GM18520 (cell line): ENCODE measurements at regions not wholly inside any gene's neighbourhood (a gene's known extent, or its start where the extent isn't known, plus 50 kb on each side); places are given as distances from the start of the nearest gene placed in this dataset.
"Not testable (repeated sequence)": the region's sequence is repeated elsewhere in the genome, so short reads cannot be mapped to it uniquely, and the experiment has no call there.

ENCODE experiments used
- ATAC-seq: cut with Tn5 transposase; IDR thresholded peaks from one replicate; pipeline ENCODE4 v1.9.1; 2021; ENCODE audit not compliant: unreplicated experiment

DNA sequence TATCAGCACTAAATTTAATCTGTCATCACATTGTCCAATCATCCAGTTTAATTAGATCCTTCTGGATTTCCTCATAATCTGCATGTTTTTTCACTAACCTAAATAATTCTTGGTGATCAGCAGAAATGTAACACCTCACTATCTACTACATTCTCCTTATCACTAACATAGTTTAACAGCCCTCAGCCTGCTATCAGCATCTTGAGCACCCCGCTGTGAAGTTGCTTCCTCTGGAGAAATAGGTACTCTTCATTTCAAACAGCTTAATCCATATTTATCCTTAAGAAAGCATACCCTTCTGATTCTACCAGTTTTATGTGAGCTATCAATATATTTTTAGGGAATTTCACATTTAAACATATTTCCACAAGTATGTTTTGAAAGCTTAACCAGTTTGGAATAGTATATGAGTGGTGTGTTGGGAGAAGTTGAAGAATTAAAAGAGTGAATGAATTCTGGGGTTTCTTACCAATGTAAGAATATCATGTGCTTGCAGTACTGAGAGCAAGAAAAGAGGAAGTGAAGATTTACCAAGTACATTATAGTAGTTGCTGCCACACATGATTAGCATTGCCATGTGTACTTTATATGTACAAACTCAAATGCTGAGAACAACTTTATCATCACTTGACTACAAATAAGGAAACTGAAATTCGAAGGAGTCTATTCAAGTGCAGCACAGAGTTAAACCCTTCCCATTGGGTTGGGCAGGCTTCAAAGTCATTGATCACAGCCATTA, 771.1 kb upstream of the ADGRL4 start:
- peak; percentile 99 for ATAC-seq

DNA sequence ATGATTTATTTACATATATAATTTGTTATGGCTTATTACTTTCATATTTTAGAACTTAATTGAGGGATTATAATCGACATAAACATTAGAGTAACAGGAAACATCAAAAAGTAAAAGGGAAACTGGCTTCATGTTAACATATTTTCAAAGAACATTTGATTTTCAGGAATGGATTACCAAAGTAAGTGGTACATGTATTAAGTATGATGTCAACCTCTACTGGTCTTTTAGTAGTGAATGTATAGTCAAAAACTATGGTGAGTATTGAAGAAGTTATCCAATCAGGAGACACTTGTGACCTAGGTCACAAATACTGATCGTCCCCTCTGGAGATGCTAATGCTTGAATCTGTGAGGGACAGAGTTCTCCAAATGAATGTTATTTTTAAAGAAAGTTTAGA, 768.9 kb upstream of the ADGRL4 start:
- ATAC-seq, result no peak

DNA sequence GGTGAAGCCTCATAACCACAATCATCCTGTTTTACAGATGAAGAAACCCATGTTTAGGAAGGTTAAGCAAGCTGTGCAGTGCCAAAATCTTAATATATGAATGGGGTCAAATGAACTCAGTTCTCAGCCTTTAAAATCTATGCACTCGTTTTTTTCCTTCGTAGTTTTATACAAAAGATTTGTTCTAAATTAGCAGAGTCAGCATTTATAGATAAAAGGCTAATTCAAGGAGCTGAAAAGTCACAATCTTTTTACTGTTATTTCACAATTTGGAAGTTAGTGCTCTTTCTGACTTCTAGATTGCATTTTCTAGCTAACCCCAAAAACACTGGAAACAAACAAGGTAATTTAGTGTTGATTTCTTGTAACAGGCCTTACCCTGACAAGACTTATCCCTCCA, 766.9 kb upstream of the ADGRL4 start:
- ATAC-seq, result no peak

DNA sequence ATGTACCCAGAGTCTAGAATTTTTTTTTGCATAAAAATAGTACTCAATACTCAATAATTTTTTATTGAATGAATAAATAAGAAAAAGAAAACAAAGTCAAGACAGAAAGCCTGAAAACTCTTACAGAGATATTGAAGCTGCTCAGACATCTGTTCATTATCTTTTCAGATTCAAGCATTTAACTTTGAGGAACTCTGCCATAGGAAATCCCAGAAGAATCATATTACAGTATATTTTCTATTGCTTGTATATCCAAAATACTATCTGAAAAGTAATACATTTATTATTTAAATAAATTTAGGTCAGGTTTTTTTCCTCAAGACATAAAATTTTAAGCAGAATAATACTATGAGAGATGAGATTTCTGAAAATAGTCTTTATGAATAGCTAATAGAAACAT, 755.9 kb upstream of the ADGRL4 start:
- no peak for ATAC-seq

DNA sequence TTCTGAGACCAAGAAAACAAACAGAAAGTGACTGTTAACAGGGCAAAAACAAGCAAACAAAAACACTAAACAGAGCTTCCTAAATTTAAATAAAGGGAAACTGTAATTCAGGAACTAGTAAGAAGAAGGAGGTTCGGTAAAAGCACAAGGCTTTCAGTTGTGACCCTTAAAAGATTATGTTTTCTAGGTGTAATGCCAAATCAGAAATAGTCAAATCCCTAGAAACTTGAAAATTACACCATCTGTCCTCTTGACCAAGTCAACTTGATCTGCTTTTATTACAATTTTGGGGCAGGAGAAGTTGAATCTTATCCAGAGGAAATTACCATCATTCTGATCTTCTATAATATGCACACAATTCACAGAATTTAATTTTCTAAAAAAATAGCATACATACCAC, 754.0 kb upstream of the ADGRL4 start:
- no peak for ATAC-seq

DNA sequence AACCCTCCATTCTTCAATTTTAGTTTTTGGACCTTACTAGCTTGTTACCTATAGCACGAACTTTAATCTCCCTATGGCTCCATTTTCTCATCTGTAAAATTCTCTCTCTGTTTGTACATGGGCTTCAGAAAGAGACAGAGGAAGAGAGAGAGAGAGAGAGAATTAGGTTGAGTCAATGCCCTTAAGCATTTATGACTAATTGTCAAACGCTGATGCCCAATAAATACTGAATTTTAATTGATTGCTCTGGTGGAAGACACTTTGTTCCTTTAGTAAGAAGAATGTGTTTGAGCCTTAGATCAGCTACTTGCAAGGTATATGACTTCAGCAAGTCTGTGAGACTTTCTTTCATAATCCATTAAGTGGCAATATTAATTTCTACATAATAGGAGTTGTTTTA, 743.1 kb upstream of the ADGRL4 start:
- no peak for ATAC-seq

DNA sequence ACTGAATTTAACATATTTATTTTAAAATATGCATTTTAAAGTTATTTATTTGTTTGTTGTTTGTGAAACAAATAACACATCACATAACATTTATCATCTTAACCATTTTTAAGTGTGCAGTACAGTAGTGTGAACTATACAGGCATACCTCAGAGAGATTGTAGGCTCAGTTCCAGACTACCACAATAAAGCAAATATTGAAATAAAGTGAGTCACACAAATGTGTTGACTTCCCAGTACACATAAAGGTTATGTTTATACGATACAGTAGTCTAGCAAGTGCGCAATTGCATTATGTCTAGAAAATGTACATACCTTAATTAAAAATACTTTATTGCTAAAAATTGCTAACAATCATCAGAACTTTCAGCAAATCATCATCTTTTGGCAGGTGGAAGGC, 739.4 kb upstream of the ADGRL4 start:
- ATAC-seq, result no peak

DNA sequence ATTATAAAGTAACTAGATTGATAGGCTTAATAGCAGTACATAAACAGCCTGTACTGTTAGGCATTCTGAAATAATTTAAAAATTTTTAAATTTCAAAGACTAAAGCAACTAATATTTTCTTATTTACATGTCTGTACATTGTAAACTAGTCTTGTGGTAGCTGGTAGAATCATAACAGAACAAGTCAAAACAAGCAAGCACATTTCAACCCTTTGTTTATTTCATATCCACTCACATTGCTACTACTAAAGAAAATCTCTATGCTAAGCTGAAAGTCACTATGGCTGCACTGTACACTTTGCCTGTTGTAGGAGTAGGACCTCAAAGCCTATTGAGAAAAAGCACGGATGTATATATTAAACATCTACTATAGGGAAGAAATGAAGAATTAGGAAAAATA, 738.2 kb upstream of the ADGRL4 start:
- ATAC-seq, result no peak

DNA sequence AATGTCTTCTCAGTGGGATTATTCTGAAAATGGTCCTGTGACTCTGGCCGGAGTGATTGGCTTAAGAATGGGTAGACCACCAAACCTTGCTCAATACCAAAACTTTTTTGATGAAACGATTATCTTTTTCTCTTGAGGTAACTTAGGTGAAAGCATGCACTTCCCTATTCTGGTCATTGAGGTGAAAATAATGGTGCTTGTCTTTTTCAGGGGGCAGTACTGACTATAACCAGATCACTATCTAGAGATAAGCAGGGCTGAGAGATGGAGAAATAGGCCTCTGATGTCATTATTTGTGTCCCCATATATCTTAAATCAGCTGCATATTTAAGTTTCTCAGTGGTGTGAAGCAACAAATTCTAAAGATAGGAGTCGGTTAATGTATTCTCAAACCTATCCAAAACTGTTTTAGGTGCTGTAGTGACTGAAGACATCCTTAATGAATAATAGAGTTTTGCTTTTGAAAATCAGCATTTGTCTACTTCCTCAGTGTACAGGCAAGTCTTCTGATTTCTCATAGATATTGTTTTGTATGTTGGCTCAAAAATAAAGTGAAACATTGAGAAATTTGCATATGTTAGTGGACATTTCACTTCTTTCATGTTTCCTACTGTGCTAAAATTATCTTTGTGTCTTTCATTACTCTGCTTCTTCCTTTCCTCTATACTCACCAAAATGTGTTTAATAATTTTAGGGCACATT, 735.3 kb upstream of the ADGRL4 start:
- ATAC-seq, result peak; percentile 93

DNA sequence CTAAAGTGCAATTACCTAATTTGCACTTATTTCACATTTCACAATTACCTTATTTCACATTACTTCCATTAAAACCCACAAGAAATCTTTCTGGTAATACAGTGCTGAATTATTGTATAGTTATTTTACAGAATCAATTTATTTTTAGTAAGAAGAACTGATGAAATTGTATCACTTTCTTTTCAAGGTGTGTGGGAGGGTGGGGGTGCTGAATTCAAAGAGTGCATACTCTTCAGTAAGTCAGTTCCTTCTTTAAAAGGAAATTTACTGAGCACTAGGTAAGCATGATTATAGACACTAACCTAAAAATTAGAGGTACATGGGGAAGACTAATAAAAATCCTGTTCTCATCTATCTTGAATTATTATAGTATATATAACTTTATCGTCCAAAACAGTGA, 731.6 kb upstream of the ADGRL4 start:
- no peak for ATAC-seq

DNA sequence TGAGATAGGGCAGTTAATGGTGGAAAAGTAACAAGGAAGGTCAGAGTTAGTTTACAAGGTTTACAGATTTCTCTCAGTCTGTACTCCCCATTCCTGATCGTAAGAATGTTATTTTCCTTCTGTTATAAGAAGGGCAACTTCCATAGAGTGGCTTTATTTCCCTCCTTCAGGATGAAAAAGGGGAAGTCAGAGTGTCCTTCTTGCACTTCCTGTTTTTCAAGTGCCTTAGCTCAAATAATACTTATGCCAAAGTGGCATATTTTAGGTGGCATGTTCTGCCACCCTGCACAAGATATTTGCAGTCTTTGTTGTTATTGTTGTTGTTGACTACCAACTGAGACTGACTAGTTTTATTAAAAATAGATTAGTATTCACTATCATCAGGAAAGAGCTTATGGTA, 730.7 kb upstream of the ADGRL4 start:
- no peak for ATAC-seq

DNA sequence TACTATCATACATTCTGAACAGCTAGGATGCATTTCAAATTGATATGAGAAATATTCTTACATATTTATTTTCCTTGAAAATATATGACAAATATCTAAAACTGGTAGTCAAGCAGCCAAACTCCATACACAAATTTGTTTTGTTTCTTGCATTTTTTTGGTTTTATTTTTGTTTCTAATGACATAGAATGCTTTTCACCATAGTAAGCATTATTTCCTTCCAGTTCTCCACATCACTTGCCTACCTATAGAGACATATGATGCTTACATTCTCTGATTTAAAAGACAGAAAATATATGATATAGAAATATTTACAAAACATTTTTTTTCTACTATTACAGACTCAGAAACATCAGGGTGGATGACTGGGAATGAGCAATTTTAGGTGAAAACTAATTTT, 726.4 kb upstream of the ADGRL4 start:
- no peak for ATAC-seq

DNA sequence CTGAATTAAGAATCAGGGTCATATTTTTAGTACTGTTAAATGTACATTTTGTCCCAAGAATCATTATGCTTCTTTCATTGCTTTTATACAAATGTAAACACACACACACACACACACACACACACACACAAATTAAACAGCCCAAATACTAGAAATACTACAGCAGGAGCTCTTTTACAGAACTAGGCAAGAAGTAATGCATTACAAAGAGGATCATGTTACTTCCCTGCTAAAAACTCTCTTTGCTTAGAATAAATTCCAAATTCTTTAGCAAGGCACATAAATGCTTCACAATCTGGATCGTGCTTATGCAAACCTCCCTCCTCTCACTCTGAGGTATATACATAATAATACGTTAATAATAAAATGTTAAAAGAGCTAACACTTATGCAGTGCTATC, 720.4 kb upstream of the ADGRL4 start:
- ATAC-seq, result no peak

DNA sequence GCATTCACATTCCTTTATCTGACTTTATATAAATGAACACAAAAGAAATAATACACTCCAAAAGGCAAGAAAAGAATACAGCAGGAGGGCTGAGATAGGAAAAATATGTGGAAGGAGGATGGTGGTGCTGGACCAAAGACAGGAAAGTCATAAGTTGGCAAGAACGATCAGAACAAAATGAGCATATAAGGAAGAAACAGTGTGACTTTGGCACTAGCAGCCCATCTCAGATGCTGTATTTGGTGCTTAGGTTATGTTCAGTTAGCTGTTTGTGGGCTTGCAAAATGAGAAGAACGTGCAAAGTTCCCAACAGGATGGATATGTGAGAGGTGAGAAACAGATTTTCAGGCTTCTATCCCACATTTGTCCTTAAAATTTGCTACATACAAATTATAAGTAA, 719.8 kb upstream of the ADGRL4 start:
- no peak for ATAC-seq

DNA sequence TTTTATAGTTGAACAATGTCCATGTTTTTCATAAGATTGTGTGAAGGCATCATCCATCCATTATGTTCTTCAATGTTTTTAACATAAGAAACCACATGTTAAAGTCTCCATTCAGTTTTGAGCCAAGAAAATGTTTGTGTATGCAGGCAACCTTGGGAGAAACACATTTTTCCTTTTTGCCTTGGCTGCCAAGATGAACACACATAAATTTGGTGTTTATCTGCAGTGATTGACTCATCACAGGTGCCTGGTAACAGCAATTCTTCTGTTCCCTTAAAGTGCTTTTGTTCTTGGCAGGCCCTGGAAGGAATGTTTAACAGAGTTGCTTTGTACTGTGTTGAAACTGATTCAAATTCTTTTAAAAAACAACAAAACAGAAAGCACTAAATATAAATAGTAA, 709.9 kb upstream of the ADGRL4 start:
- ATAC-seq, result no peak

DNA sequence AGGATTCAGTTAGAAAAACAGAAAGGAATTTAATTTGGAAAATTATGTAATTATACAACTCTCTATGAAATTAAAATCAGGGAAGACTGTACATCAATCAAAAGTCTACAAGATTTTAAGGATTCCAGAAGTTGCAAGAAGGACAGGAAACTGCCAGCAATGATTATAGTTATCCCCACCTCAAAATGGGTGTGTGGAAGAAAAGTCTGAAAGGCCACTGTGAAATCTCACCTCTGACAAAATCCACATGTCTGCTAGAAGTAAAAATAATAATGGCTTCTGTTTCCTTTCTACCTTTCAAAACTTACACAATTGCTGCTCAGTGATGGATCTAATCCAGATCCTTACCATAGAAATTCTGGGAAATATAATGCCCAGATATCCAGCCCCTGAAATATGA, 708.1 kb upstream of the ADGRL4 start:
- ATAC-seq, result no peak

DNA sequence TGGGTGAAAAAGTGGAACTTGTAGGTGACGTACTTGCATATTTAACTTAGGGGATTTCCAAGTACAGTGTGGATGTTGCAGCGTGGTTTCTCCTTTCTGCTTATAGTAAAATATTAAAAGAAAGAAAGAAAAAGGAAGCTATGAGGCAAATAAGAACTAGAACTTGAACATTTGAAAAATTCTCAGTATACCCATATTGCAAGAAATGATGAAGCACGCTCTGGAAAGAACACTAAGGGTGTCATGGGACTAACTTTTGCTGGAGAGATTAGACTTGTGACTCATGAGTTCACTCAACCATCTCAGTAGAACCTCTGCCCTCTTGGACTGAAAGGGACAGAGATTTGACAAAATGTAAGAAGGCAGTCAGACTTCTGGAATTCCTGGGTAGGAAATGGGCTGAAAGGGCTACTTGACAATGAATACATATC, 704.5 kb upstream of the ADGRL4 start:
- ATAC-seq, result peak; percentile 92

DNA sequence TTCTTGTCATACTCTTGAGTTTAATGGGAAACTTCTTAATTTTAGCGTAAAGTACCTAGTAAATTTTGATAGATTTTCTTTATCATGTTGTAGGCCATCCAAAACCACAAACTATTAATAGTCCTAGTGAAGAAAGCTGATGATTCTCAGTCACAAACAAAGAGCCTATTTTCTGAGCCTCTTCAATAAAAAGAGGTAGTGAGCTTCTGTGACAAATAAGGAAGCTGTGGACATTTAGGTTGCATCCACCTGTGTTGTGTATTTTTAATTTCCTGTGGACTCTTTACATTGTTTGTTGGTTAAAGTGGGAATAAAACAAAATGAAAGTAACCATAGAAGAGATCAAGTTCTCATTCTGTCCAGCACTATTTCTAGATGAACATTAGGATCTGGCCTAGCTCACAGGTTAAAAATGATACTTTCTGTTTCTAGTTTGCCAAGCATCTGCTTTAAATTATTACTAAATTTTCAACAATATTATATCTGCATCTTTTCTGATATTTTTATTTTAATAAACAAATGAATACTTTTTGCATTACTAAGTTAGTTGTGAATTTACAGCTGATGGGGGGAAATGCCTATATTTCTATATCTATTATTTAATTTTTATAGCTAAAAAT, 702.2 kb upstream of the ADGRL4 start:
- no peak for ATAC-seq

DNA sequence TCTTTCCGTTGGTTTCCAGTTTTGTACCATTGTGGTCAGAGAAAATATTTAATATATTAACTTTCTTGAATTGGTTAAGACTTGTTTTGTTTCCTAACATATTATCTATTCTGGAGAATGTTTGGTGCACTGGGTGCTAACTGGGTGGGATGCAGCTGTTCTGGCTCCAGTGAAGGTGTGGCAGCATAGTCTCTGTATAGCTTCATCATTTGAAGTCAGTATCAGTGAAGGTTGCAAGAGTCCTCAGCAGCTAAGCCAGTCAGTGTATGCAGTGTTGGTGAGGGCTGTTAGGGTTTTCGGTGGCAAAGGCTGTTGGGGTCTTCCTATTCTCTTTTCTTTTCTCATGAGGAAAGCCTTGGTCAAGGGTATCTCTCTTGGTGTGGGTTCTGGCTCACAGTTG, 698.7 kb upstream of the ADGRL4 start:
- ATAC-seq, result no peak

DNA sequence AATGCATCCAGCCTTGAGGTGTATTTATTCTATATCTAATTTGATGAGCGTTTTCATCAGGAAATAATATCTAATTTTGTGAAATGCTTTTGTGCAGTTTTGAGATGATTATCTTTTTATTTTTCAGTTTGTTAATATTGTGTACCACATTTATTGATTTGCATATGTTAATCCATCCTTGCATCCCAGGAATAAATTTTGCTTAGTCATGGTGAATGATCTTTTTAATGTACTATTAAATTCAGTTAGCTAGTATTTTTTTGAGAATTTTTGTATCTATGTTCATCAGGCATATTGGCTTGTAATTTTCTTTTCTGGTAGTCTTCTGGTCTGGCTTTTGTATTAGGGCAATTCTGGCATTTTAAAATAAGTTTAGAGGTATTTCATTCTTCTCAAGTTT, 697.5 kb upstream of the ADGRL4 start:
- ATAC-seq, result no peak

DNA sequence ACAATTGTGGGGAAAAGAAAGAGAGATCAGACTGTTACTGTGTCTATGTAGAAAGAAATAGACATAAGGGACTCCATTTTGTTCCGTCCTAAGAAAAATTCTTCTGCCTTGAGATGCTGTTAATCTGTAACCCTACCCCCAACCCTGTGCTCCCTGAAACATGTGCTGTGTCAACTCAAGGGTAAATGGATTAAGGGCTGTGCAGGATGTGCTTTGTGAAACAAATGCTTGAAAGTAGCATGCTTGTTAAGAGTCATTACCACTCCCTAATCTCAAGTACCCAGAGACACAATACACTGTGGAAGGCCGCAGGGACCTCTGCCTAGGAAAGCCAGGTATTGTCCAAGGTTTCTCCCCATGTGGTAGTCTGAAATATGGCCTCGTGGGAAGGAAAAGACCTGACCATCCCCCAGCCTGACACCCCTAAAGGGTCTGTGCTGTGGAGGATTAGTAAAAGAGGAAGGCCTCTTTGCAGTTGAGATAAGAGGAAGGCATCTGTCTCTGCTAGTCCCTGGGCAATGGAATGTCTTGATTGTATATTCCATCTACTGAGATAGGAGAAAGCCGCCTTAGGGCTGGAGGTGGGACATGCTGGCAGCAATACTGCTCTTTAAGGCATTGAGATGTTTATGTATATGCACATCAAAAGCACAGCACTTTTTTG, 695.9 kb upstream of the ADGRL4 start:
- ATAC-seq, result not testable (repeated sequence)

DNA sequence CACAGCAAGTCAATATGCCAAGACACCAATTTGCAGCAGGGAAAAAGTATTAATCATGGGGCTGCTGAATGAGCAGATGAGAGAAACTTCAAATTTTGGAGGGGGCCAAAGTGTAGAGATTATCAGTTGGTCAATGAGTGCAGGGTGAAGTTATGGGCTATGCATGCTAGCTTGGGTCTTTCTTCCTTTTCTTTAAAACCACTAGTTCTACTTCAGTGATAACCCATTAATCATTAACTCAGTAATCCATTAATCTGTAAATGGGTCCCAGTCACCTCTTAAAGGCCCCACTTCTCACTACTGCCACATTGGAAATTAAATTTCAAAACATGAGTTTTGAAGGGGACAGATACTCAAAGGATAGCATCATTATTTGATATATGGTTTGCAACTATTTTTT, 688.6 kb upstream of the ADGRL4 start:
- peak; percentile 95 for ATAC-seq
